ENCODE measurements at regions not wholly inside any gene's neighbourhood (a gene's known extent, or its start where the extent isn't known, plus 50 kb on each side); places are given as distances from the start of the nearest gene placed in this dataset.

- Mint-ChIP-seq H3K27ac (no peak overlapping the region), H3K36me3 (no peaks in the 10 kb centered on the region), H3K4me1 (ENCODE audit: unreplicated experiment) (no peaks in the 10 kb centered on the region), H3K27me3 (no peaks in the 10 kb centered on the region), H3K4me3 (no peak overlapping the region), H3K9me3 (peaks cover 6% of the 10 kb centered on the region)
- TF ChIP-seq CTCF (conservative IDR thresholded peaks at IDR 0.05): no peak
- no peak for DNase-seq (ENCODE audit: extremely low spot score, unreplicated experiment)
Observed at GRCh38 chr3:75140904-75141615, 523.1 kb upstream of the FRG2C start.

- H3K27ac Mint-ChIP-seq: no peak overlapping the region
- no peaks in the 10 kb centered on the region for H3K36me3 Mint-ChIP-seq
- no peak for TF ChIP-seq CTCF (conservative IDR thresholded peaks at IDR 0.05)
- no peaks in the 10 kb centered on the region for H3K27me3 Mint-ChIP-seq
- no peak overlapping the region for H3K4me3 Mint-ChIP-seq
- H3K4me1 Mint-ChIP-seq (ENCODE audit: unreplicated experiment): no peaks in the 10 kb centered on the region
- no peak for DNase-seq (ENCODE audit: extremely low spot score, unreplicated experiment)
- H3K9me3 Mint-ChIP-seq: no peaks in the 10 kb centered on the region
Observed at GRCh38 chr3:75144406-75144805, 519.7 kb upstream of the FRG2C start.

GRCh38 chr3:75171630-75172230, 492.4 kb upstream of the FRG2C start:
- Mint-ChIP-seq H3K36me3 (no peaks in the 10 kb centered on the region), H3K4me3 (no peak overlapping the region), H3K9me3 (no peaks in the 10 kb centered on the region), H3K27me3 (no peaks in the 10 kb centered on the region), H3K27ac (no peak overlapping the region), H3K4me1 (ENCODE audit: unreplicated experiment) (peaks cover 4% of the 10 kb centered on the region)
- TF ChIP-seq CTCF (conservative IDR thresholded peaks at IDR 0.05): peak; percentile 79
- DNase-seq (ENCODE audit: extremely low spot score, unreplicated experiment): no peak

GRCh38 chr3:75176937-75177336, 487.2 kb upstream of the FRG2C start:
- Mint-ChIP-seq H3K9me3 (no peaks in the 10 kb centered on the region), H3K27me3 (no peaks in the 10 kb centered on the region)

GRCh38 chr3:75180235-75180944, 483.7 kb upstream of the FRG2C start:
- peaks cover 8% of the 10 kb centered on the region for H3K4me1 Mint-ChIP-seq (ENCODE audit: unreplicated experiment)
- no peaks in the 10 kb centered on the region for H3K27me3 Mint-ChIP-seq
- no peak overlapping the region for H3K4me3 Mint-ChIP-seq
- DNase-seq (ENCODE audit: extremely low spot score, unreplicated experiment): no peak
- no peaks in the 10 kb centered on the region for H3K36me3 Mint-ChIP-seq
- no peak for TF ChIP-seq CTCF (conservative IDR thresholded peaks at IDR 0.05)
- H3K27ac Mint-ChIP-seq: no peak overlapping the region
- H3K9me3 Mint-ChIP-seq: no peaks in the 10 kb centered on the region

More at GRCh38 chr3:75176937-75177336, 487.2 kb upstream of the FRG2C start:
- Mint-ChIP-seq H3K4me1 (ENCODE audit: unreplicated experiment) (peaks cover 8% of the 10 kb centered on the region), H3K27ac (no peak overlapping the region), H3K36me3 (no peaks in the 10 kb centered on the region), H3K4me3 (no peak overlapping the region)
- no peak for DNase-seq (ENCODE audit: extremely low spot score, unreplicated experiment)
- TF ChIP-seq CTCF (conservative IDR thresholded peaks at IDR 0.05): no peak
